ENCODE measurements at regions not wholly inside any gene's neighbourhood (a gene's known extent, or its start where the extent isn't known, plus 50 kb on each side); places are given as distances from the start of the nearest gene placed in this dataset.

GRCh38 chr4:19146038-19146437 lies 1105.7 kb upstream of the SLIT2 start:
- Mint-ChIP-seq H3K27me3 (ENCODE audit: low read depth) (no peaks in the 10 kb centered on the region), H3K4me1 (peaks cover 2% of the 10 kb centered on the region), H3K27ac (no peak overlapping the region), H3K4me3 (no peak overlapping the region), H3K9me3 (no peaks in the 10 kb centered on the region), H3K36me3 (no peaks in the 10 kb centered on the region)
- TF ChIP-seq, protein P1, sequence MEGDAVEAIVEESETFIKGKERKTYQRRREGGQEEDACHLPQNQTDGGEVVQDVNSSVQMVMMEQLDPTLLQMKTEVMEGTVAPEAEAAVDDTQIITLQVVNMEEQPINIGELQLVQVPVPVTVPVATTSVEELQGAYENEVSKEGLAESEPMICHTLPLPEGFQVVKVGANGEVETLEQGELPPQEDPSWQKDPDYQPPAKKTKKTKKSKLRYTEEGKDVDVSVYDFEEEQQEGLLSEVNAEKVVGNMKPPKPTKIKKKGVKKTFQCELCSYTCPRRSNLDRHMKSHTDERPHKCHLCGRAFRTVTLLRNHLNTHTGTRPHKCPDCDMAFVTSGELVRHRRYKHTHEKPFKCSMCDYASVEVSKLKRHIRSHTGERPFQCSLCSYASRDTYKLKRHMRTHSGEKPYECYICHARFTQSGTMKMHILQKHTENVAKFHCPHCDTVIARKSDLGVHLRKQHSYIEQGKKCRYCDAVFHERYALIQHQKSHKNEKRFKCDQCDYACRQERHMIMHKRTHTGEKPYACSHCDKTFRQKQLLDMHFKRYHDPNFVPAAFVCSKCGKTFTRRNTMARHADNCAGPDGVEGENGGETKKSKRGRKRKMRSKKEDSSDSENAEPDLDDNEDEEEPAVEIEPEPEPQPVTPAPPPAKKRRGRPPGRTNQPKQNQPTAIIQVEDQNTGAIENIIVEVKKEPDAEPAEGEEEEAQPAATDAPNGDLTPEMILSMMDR (IDR thresholded peaks at IDR 0.05; ENCODE audit: unreplicated experiment), result no peak
- DNase-seq (ENCODE audit: low spot score in 2 of 2, unreplicated experiment in 2 of 2), result no peak

GRCh38 chr4:19135895-19136633 lies 1114.5 kb upstream of the LCORL start:
- no peak for DNase-seq (ENCODE audit: low spot score in 2 of 2, unreplicated experiment in 2 of 2)
- H3K4me1 Mint-ChIP-seq, result peaks cover 3% of the 10 kb centered on the region

GRCh38 chr4:19134685-19135084 lies 1113.1 kb upstream of the LCORL start:
- no peak overlapping the region for H3K27ac Mint-ChIP-seq
- no peaks in the 10 kb centered on the region for H3K27me3 Mint-ChIP-seq (ENCODE audit: low read depth)
- TF ChIP-seq, protein P1 (IDR thresholded peaks at IDR 0.05; ENCODE audit: unreplicated experiment), result no peak
- H3K4me1 Mint-ChIP-seq, result peaks cover 3% of the 10 kb centered on the region
- H3K4me3 Mint-ChIP-seq, result no peak overlapping the region
- no peaks in the 10 kb centered on the region for H3K36me3 Mint-ChIP-seq
- H3K9me3 Mint-ChIP-seq, result peaks cover 6% of the 10 kb centered on the region
- no peak for DNase-seq (ENCODE audit: low spot score in 2 of 2, unreplicated experiment in 2 of 2)

More at GRCh38 chr4:19135895-19136633, 1114.5 kb upstream of the LCORL start:
- Mint-ChIP-seq H3K36me3 (no peaks in the 10 kb centered on the region), H3K27me3 (ENCODE audit: low read depth) (no peaks in the 10 kb centered on the region), H3K9me3 (peaks cover 6% of the 10 kb centered on the region), H3K27ac (no peak overlapping the region), H3K4me3 (no peak overlapping the region)
- TF ChIP-seq, protein P1 (IDR thresholded peaks at IDR 0.05; ENCODE audit: unreplicated experiment), result no peak

- DNase-seq (ENCODE audit: low spot score in 2 of 2, unreplicated experiment in 2 of 2), result no peak
- Mint-ChIP-seq H3K27me3 (ENCODE audit: low read depth) (no peaks in the 10 kb centered on the region), H3K36me3 (no peaks in the 10 kb centered on the region), H3K9me3 (peaks cover 9% of the 10 kb centered on the region), H3K4me3 (no peak overlapping the region), H3K4me1 (peaks cover 3% of the 10 kb centered on the region), H3K27ac (no peak overlapping the region)
- TF ChIP-seq, protein P1 (IDR thresholded peaks at IDR 0.05; ENCODE audit: unreplicated experiment), result no peak
Observed at GRCh38 chr4:19133315-19133714, 1111.8 kb upstream of the LCORL start.

- no peak for DNase-seq (ENCODE audit: low spot score in 2 of 2, unreplicated experiment in 2 of 2)
- peaks cover 8% of the 10 kb centered on the region for H3K9me3 Mint-ChIP-seq
- no peak overlapping the region for H3K27ac Mint-ChIP-seq
- no peaks in the 10 kb centered on the region for H3K36me3 Mint-ChIP-seq
- TF ChIP-seq, protein P1 (IDR thresholded peaks at IDR 0.05; ENCODE audit: unreplicated experiment), result no peak
- H3K4me3 Mint-ChIP-seq, result no peak overlapping the region
- H3K4me1 Mint-ChIP-seq, result peaks cover 3% of the 10 kb centered on the region
- no peaks in the 10 kb centered on the region for H3K27me3 Mint-ChIP-seq (ENCODE audit: low read depth)
Observed at GRCh38 chr4:19130866-19131265, 1109.3 kb upstream of the LCORL start.
